BLaER1 treated with 17β-estradiol and CSF1 and Interleukin-3, amounts not matched to agents 10 nM and 100 nM (cell line): ENCODE measurements at regions not wholly inside any gene's neighbourhood (a gene's known extent, or its start where the extent isn't known, plus 50 kb on each side); places are given as distances from the start of the nearest gene placed in this dataset.

Experiments used
- H3K27ac ChIP-seq, 11 experiments: shearing (Covaris generic); formaldehyde crosslinking; 2 replicates each; pipeline ENCODE4 v1.8.1; 2022
- H3K27me3 ChIP-seq, 11 experiments: shearing (Covaris generic); formaldehyde crosslinking; 2 replicates each; pipeline ENCODE4 v1.8.1; 2022
- H3K36me3 ChIP-seq, 11 experiments: shearing (Covaris generic); formaldehyde crosslinking; 2 replicates each; pipeline ENCODE4 v1.8.1; 2022
- H3K4me1 ChIP-seq, 10 experiments: shearing (Covaris generic); formaldehyde crosslinking; 2 replicates each; pipeline ENCODE4 v1.8.1; 2022
- H3K4me2 ChIP-seq, 11 experiments: shearing (Covaris generic); formaldehyde crosslinking; 2 replicates each; pipeline ENCODE4 v1.8.1; 2022
- H3K4me3 ChIP-seq, 10 experiments: shearing (Covaris generic); formaldehyde crosslinking; 2 replicates each; pipeline ENCODE4 v1.8.1; 2022
- H3K9ac ChIP-seq, 11 experiments: shearing (Covaris generic); formaldehyde crosslinking; 2 replicates each; pipeline ENCODE4 v1.8.1; 2022
- H3K9me3 ChIP-seq, 11 experiments: shearing (Covaris generic); formaldehyde crosslinking; replicated peaks in 1 of 11; 2 replicates each; pipeline ENCODE4 v1.8.1; 2022
- H4K20me1 ChIP-seq, 11 experiments: shearing (Covaris generic); formaldehyde crosslinking; 2 replicates each; pipeline ENCODE4 v1.8.1; 2022
- Cebpa-rat ChIP-seq, 11 experiments: shearing (Covaris generic); IDR thresholded peaks; 2 replicates each; pipeline ENCODE4 v1.8.1; 2022

GRCh38 chr16:6207124-6207523 lies 1109.5 kb upstream of the EEF2KMT start:
- Histone ChIP-seq H3K4me1 (no peaks in the 10 kb centered on the region), H3K36me3 (no peaks in the 10 kb centered on the region), H3K27ac (no peak overlapping the region), H3K27me3 (no peaks in the 10 kb centered on the region), H3K4me2 (no peak overlapping the region), H4K20me1 (no peaks in the 10 kb centered on the region), H3K9ac (no peak overlapping the region), H3K9me3 (no peaks in the 10 kb centered on the region), H3K4me3 (no peak overlapping the region)
- no peak for TF ChIP-seq Cebpa-rat (IDR thresholded peaks at IDR 0.05)

- no peak overlapping the region for H3K9ac ChIP-seq
- no peaks in the 10 kb centered on the region for H3K27me3 ChIP-seq
- TF ChIP-seq Cebpa-rat (IDR thresholded peaks at IDR 0.05), result no peak
- no peaks in the 10 kb centered on the region for H4K20me1 ChIP-seq
- H3K9me3 ChIP-seq, result no peaks in the 10 kb centered on the region
- H3K4me3 ChIP-seq, result no peak overlapping the region
- no peak overlapping the region for H3K4me2 ChIP-seq
- no peaks in the 10 kb centered on the region for H3K4me1 ChIP-seq
- H3K27ac ChIP-seq, result no peak overlapping the region
- no peaks in the 10 kb centered on the region for H3K36me3 ChIP-seq
These were observed 1108.5 kb upstream of the EEF2KMT start for GRCh38 chr16:6206080-6206479.

GRCh38 chr16:6204945-6205344 lies 1107.3 kb upstream of the EEF2KMT start:
- TF ChIP-seq Cebpa-rat (IDR thresholded peaks at IDR 0.05), result no peak
- Histone ChIP-seq H3K9me3 (no peaks in the 10 kb centered on the region), H3K4me2 (no peak overlapping the region), H3K4me1 (no peaks in the 10 kb centered on the region), H4K20me1 (no peaks in the 10 kb centered on the region), H3K27ac (no peak overlapping the region), H3K9ac (no peak overlapping the region), H3K27me3 (no peaks in the 10 kb centered on the region), H3K4me3 (no peak overlapping the region), H3K36me3 (no peaks in the 10 kb centered on the region)

- H3K4me3 ChIP-seq, result no peak overlapping the region
- no peaks in the 10 kb centered on the region for H4K20me1 ChIP-seq
- no peak overlapping the region for H3K27ac ChIP-seq
- TF ChIP-seq Cebpa-rat (IDR thresholded peaks at IDR 0.05), result no peak
- H3K4me1 ChIP-seq, result no peaks in the 10 kb centered on the region
- no peaks in the 10 kb centered on the region for H3K36me3 ChIP-seq
- H3K9me3 ChIP-seq, result no peaks in the 10 kb centered on the region
- H3K4me2 ChIP-seq, result no peak overlapping the region
- no peaks in the 10 kb centered on the region for H3K27me3 ChIP-seq
- H3K9ac ChIP-seq, result no peak overlapping the region
These were observed 1103.3 kb upstream of the EEF2KMT start for GRCh38 chr16:6200861-6201260.

GRCh38 chr16:6200271-6200670 lies 1102.7 kb upstream of the EEF2KMT start:
- Histone ChIP-seq H3K36me3 (no peaks in the 10 kb centered on the region), H3K27ac (no peak overlapping the region), H3K4me2 (no peak overlapping the region), H3K4me1 (no peaks in the 10 kb centered on the region), H3K4me3 (no peak overlapping the region), H4K20me1 (no peaks in the 10 kb centered on the region), H3K9ac (no peak overlapping the region), H3K9me3 (no peaks in the 10 kb centered on the region), H3K27me3 (no peaks in the 10 kb centered on the region)
- no peak for TF ChIP-seq Cebpa-rat (IDR thresholded peaks at IDR 0.05)

GRCh38 chr16:6195966-6196365 lies 1098.4 kb upstream of the EEF2KMT start:
- H3K9me3 ChIP-seq, result no peaks in the 10 kb centered on the region
- no peak for TF ChIP-seq Cebpa-rat (IDR thresholded peaks at IDR 0.05)
- H3K36me3 ChIP-seq, result no peaks in the 10 kb centered on the region
- H3K27ac ChIP-seq, result no peak overlapping the region
- H3K4me1 ChIP-seq, result no peaks in the 10 kb centered on the region
- H3K4me3 ChIP-seq, result no peak overlapping the region
- no peaks in the 10 kb centered on the region for H3K27me3 ChIP-seq
- no peaks in the 10 kb centered on the region for H4K20me1 ChIP-seq
- no peak overlapping the region for H3K4me2 ChIP-seq
- no peak overlapping the region for H3K9ac ChIP-seq

- Histone ChIP-seq H3K9ac (no peak overlapping the region), H3K4me3 (no peak overlapping the region), H3K9me3 (no peaks in the 10 kb centered on the region), H3K27ac (no peak overlapping the region), H3K36me3 (no peaks in the 10 kb centered on the region), H4K20me1 (no peaks in the 10 kb centered on the region), H3K27me3 (no peaks in the 10 kb centered on the region), H3K4me2 (no peak overlapping the region), H3K4me1 (no peaks in the 10 kb centered on the region)
- TF ChIP-seq Cebpa-rat (IDR thresholded peaks at IDR 0.05), result no peak
These were observed 1096.1 kb upstream of the EEF2KMT start for GRCh38 chr16:6193718-6194117.

- no peak overlapping the region for H3K9ac ChIP-seq
- no peaks in the 10 kb centered on the region for H3K9me3 ChIP-seq
- no peak overlapping the region for H3K4me3 ChIP-seq
- H3K4me1 ChIP-seq, result no peaks in the 10 kb centered on the region
- H3K27ac ChIP-seq, result no peak overlapping the region
- no peaks in the 10 kb centered on the region for H3K27me3 ChIP-seq
- H3K4me2 ChIP-seq, result no peak overlapping the region
- no peaks in the 10 kb centered on the region for H4K20me1 ChIP-seq
- H3K36me3 ChIP-seq, result no peaks in the 10 kb centered on the region
- TF ChIP-seq Cebpa-rat (IDR thresholded peaks at IDR 0.05), result no peak
These were observed 1095.4 kb upstream of the EEF2KMT start for GRCh38 chr16:6192984-6193383.

GRCh38 chr16:6192532-6192931 lies 1094.9 kb upstream of the EEF2KMT start:
- H3K4me1 ChIP-seq, result no peaks in the 10 kb centered on the region
- H3K27me3 ChIP-seq, result no peaks in the 10 kb centered on the region
- TF ChIP-seq Cebpa-rat (IDR thresholded peaks at IDR 0.05), result no peak; a peak in 1 of 22 replicates
- H3K4me3 ChIP-seq, result no peak overlapping the region
- H3K9me3 ChIP-seq, result no peaks in the 10 kb centered on the region
- no peak overlapping the region for H3K27ac ChIP-seq
- no peaks in the 10 kb centered on the region for H3K36me3 ChIP-seq
- no peaks in the 10 kb centered on the region for H4K20me1 ChIP-seq
- H3K9ac ChIP-seq, result no peak overlapping the region
- H3K4me2 ChIP-seq, result no peak overlapping the region

GRCh38 chr16:6190776-6191175 lies 1093.2 kb upstream of the EEF2KMT start:
- Histone ChIP-seq H3K9me3 (no peaks in the 10 kb centered on the region), H3K27ac (no peak overlapping the region), H3K4me1 (no peaks in the 10 kb centered on the region), H3K36me3 (no peaks in the 10 kb centered on the region), H3K27me3 (no peaks in the 10 kb centered on the region), H3K9ac (no peak overlapping the region), H3K4me2 (no peak overlapping the region), H4K20me1 (no peaks in the 10 kb centered on the region), H3K4me3 (no peak overlapping the region)
- no peak for TF ChIP-seq Cebpa-rat (IDR thresholded peaks at IDR 0.05)

- Histone ChIP-seq H3K4me3 (no peak overlapping the region), H3K9ac (no peak overlapping the region), H3K4me1 (no peaks in the 10 kb centered on the region), H4K20me1 (no peaks in the 10 kb centered on the region), H3K9me3 (0 out of 22 replicates have a peak, but pooled peaks cover 0 to under 1% (median 0%) of the 10 kb centered on the region in 11 experiments), H3K36me3 (no peaks in the 10 kb centered on the region), H3K27ac (no peak overlapping the region), H3K27me3 (no peaks in the 10 kb centered on the region), H3K4me2 (no peak overlapping the region)
- no peak for TF ChIP-seq Cebpa-rat (IDR thresholded peaks at IDR 0.05)
These were observed 1091.6 kb upstream of the EEF2KMT start for GRCh38 chr16:6189216-6189615.
